Ishikawa (cell line): ENCODE measurements at regions not wholly inside any gene's neighbourhood (a gene's known extent, or its start where the extent isn't known, plus 50 kb on each side); places are given as distances from the start of the nearest gene placed in this dataset.

Experiments used
- CREB1 ChIP-seq: IDR thresholded peaks from 2 replicates; pipeline ENCODE4 v1.6.1; 2012; ENCODE audit warnings: low read depth
- EGR1 ChIP-seq: IDR thresholded peaks from 2 replicates; pipeline ENCODE4 v1.6.1; 2012
- EP300 ChIP-seq: IDR thresholded peaks from 2 replicates; pipeline ENCODE4 v1.6.1; 2012; ENCODE audit warnings: borderline replicate concordance
- MAX ChIP-seq: IDR thresholded peaks from 2 replicates; pipeline ENCODE4 v1.6.1; 2012
- RAD21 ChIP-seq: IDR thresholded peaks from 2 replicates; pipeline ENCODE4 v1.6.1; 2012; ENCODE audit warnings: low read depth
- TAF1 ChIP-seq: IDR thresholded peaks from 2 replicates; pipeline ENCODE4 v1.6.1; 2012; ENCODE audit warnings: low read depth, mild to moderate bottlenecking
- TEAD4 ChIP-seq: IDR thresholded peaks from 2 replicates; pipeline ENCODE4 v1.6.1; 2012
- YY1 ChIP-seq: IDR thresholded peaks from 2 replicates; pipeline ENCODE4 v1.6.1; 2012; ENCODE audit warnings: low read depth
- TF ChIP-seq, protein P1 (sequence below): IDR thresholded peaks from 2 replicates; pipeline ENCODE4 v1.6.1; 2012; ENCODE audit warnings: low read depth, mild to moderate bottlenecking

- TF ChIP-seq EP300 (no peak), TEAD4 (no peak), EGR1 (no peak), TAF1 (no peak), YY1 (no peak), CREB1 (no peak), MAX (no peak), RAD21 (no peak)
- TF ChIP-seq, protein P1, sequence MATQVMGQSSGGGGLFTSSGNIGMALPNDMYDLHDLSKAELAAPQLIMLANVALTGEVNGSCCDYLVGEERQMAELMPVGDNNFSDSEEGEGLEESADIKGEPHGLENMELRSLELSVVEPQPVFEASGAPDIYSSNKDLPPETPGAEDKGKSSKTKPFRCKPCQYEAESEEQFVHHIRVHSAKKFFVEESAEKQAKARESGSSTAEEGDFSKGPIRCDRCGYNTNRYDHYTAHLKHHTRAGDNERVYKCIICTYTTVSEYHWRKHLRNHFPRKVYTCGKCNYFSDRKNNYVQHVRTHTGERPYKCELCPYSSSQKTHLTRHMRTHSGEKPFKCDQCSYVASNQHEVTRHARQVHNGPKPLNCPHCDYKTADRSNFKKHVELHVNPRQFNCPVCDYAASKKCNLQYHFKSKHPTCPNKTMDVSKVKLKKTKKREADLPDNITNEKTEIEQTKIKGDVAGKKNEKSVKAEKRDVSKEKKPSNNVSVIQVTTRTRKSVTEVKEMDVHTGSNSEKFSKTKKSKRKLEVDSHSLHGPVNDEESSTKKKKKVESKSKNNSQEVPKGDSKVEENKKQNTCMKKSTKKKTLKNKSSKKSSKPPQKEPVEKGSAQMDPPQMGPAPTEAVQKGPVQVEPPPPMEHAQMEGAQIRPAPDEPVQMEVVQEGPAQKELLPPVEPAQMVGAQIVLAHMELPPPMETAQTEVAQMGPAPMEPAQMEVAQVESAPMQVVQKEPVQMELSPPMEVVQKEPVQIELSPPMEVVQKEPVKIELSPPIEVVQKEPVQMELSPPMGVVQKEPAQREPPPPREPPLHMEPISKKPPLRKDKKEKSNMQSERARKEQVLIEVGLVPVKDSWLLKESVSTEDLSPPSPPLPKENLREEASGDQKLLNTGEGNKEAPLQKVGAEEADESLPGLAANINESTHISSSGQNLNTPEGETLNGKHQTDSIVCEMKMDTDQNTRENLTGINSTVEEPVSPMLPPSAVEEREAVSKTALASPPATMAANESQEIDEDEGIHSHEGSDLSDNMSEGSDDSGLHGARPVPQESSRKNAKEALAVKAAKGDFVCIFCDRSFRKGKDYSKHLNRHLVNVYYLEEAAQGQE: no peak
Observed at GRCh38 chr1:229105109-229105508, 165.8 kb upstream of the RAB4A start.
